NCI-H2081 (cell line): ENCODE measurements at regions not wholly inside any gene's neighbourhood (a gene's known extent, or its start where the extent isn't known, plus 50 kb on each side); places are given as distances from the start of the nearest gene placed in this dataset.

Experiments used
- DNase-seq, 2 experiments: peaks; one replicate each; lab custom pipeline; 2025; lab: John Stamatoyannopoulos, UW

DNA sequence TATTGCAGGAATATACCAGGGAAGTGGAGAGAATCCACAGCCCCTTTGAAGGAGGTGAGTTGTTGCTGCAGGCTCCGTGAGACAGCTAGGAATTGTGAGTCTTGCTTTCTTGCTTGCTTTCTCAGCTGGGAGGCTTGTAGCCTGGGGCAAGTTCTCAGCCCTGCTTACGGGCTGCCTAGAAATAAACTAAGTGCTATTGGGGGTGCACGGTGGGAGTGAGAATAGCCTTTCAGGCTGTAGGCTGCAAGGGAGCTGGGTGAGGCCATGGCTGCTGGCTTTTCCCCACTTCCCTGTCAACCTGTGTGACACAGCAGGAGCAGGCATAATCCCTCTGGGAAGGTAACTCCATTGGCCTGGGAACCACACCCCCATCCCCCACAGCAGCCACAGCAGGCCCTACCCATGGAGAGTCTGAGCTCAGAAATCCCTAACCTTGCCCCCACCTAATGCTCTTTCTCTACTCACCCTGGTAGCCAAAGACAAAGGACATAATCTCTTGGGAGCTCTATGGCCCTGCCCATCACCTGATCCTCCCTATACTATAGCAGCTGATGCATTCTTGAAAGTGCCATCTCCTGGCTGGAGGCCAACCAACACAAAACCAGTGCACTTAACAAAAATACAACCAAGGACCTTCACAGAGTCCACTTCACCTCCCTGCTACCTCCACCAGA, 113.0 kb downstream of the MMRN1 start:
- no peak for DNase-seq

DNA sequence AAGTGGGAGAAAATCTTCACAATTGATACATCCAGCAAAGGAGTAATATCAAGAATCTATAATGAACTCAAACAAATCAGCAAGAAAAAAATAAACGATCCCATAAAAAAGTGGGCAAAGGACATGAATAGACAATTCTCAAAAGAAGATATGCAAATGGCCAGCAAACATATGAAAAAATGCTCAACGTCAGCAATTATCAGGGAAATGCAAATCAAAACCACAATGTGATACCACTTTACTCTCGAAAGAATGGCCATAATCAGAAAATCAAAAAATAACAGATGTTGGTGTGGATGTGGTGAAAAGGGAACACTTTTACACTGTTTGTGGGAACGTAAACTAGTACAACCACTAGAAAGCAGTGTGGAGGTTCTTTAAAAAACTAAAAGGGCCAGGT, 114.3 kb upstream of the CCSER1 start:
- DNase-seq = no peak

DNA sequence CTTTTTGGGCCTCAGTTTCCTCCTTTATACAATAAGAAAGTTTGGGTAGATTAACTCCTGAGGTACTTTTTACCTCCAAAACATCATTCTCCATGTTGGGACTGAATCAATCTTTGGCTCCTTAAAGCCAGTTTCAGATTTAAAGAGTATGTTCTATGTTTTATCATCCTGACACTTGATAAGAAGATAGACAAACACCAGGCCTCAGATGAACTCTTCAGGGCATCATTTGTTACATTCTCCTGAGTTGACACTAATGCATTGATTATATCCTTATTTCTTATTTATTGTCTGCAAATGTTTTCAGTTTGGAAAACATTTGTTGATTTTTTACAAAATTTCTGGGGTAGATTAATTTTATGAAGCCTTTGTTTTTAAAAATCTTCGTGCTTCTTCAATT, 102.7 kb upstream of the CCSER1 start:
- no peak for DNase-seq

DNA sequence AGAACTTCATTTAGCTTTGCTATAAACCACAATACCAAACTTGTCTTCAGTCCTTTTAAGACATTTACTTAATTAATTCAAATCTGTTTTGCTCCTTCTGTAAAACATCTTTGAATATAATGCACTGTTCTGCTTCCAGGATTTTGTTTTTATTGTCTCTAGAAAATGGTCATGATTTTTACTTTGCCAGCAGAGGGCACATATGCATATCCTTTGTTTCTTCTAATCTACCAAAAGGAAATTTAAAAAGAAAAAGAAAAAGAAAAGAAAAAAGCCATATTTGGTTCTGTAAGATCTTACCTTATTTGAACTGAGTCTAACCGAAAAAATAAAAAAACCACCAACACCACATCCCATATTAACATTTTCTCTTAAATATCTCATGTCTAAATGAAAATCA, 101.9 kb upstream of the CCSER1 start:
- DNase-seq = no peak

DNA sequence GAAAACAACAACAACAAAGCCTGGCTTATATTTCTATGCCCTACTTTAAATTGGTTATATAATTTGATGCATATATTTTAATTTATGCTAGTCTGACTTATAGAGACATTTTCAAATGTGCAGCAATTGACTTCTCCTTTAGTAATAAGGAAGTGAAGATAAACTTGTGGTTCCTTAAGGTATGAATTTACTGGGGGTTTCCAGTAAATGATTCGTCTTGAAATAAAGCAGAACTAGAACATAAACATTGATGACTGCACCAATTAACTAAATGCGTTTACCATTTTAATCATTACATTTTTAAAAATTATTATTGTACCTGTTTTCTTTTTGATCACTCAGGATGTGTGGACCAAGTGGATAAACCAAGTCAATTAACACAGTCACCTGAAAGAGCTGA, 99.6 kb upstream of the CCSER1 start:
- no peak for DNase-seq

DNA sequence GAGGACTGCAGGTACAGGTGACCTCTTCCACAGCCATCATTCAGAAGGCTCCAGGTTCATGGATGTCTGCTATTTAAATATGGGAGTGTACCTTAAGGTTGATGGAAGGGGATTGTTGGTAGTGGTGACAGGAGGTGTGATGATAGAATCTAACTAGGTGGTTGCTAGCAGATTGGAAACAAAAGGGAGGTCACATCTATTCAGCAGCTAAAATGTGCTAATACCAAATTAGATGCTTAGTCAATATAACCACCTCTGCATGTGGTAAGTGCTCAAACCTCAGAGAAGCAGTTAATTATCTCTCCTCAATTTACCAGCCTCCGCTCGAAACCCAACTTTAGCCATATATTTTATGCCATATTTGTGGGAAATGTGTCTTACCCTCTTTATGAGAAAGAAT, 98.7 kb upstream of the CCSER1 start:
- DNase-seq = peak in 1 of 2 experiments; percentile 39

DNA sequence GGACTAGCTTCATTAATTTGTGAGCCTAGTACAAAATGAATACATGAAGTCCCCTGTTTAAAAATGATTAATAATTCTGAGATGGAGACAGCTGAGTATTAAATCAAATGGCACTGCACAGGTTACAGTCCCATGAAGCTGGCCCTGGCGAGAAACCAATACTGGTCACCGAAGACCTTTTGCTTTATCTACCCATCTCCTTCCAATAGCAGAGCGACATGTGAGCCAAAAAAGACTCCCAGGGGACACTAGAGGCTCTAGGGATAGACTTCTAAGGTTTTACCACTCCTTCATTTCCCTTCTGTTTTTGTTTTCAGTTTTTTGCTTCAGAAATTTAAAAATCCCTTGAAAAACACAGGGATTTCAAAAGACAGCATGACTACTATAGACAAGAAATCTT, 97.0 kb upstream of the CCSER1 start:
- DNase-seq = no peak

DNA sequence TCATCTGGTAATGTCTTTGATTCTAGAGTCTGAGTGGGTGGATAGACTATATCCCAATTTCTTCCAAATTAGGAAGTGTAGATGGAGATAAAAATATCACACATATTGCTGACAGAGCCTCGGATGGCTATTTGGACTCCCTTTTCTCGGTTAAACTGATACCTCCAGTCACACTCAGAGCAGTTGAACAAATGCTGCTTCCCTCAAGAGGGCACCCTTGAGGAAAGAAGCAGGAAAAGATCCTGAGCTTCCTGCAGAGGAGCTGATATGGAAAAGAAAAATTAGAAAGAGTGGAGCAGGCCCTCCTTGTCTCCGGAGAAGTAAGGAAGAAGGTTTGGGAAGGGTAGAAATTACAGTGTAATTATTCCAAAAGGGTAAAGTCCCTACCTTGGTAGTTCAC, 96.2 kb upstream of the CCSER1 start:
- DNase-seq = peak in 1 of 2 experiments; percentile 8

DNA sequence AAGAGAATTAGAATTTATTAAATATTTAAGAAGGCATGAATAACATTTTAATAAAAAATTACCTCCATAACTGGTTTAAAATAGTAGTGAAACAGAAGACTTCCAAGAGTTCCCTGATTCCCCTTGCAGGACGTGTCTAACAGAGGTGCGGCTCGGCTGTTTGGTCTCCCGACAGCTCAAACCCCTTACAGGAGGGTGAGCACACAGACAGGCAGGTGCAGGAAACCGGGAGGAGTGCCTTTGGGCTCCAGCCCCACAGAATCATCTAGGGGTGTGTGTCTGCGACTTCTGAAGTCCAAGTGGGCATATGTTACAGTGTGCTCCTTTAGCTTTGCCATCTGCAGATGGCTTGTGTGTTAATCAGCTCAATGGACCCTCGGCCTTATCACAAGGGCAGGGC, 88.1 kb upstream of the CCSER1 start:
- DNase-seq = no peak

DNA sequence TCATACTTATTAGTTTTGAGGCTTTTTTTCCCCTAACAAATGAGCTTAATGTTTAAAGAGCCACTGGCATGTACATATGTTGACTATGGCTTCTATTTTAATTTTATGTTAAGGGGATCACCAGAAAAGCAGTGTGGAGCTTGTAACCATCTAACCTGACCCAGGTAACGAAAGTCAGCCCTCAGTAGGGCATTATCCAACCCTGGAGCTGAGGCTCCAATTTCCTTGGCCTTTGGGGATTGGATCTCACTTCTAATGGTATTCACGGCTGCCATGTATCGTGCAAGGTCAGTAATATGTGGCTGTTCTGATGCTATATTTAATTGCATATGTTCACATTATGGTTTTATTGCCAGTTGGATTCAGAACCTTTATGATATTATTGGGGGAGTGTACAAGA, 75.2 kb upstream of the CCSER1 start:
- DNase-seq = no peak

DNA sequence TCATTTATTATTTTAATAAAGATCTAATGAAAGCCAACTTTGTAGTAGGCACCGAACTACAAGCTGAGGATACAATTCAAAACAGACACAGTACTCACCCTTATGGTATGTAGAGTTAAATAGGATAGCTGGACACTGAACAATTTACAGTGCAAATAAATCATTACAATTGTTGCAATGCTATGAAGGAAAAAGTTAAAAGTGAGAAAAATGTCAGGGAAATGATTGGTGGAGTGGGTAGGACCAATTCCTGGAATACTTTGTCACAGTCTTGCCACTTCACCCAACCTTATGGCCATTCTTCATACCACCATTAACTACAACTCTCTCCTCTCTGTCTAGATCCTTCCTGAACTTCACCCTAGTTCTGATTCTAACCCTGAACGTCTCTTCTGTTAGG, 70.1 kb upstream of the CCSER1 start:
- DNase-seq = no peak

DNA sequence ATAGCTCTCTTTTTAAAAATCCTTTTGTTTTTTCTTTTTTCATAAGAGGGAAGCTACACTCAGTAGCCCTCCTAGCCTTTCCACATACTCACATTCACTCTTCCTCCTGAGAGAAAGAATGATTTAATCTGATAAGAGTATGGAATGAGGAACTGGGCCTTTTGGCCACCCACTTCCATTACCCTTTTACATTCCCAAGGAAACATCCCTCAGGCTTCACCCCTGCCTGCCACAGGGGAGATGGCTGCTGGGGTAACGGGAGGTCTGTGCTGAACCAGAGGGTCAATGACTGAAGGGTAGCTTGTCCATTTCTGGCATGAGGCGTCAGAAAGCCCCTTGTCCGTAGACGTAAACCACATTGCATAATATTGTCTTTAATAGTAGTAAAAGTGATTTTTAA, 67.2 kb upstream of the CCSER1 start:
- DNase-seq = no peak

DNA sequence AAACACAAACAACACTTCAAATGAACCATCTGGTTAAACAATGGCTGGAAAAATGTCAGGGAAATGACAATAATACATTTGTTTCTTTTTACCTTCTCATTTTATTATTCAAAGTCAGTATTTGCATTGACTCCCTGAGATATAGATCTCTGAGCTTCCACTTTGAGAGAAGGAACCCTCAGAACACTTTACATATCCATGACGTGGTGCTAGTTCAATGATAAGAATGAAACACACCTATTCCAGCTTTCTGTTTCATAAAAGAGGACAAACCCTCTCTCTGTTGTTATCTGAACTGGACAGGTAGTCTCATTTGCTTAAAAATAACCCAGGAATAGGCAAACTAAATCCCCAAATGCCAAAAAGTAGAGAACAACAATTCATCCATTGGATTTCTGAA, 65.3 kb upstream of the CCSER1 start:
- no peak for DNase-seq

DNA sequence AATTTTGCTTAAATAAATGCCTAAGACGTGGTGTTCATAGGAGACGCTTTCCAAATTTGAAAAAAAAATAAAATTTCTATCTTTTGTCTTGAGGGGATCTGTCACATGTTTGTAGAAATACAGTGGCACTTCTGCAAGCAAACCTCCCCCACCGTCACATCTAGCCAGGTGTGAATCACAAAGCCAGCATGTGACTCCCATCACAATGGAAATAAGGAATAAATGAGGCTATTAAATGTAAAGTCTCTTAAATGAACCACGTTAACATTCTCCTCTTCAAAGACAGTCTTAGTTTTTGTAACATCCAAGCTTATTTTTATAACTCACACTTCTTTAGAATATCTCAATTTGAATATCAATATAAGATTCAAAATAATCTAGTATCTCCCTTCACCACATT, 63.0 kb upstream of the CCSER1 start:
- no peak for DNase-seq

DNA sequence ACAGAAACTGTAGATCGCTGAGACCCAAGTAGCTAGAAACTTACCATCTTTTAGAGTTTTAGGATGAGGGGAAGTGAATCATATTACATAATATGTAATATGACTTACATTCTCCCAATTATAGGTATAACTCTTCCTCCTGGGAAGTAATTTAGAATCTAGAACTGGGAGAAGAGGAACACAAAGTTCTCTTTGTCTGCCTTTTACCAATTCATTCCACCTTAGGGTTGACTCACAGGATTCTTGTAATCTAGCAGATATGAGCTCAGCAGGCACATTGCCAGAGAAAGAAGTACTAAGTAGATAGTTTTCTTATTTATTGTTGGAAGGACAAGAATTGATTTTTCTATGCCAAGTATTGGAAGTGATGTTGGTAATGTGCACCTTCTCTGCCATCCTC, 58.0 kb upstream of the CCSER1 start:
- DNase-seq = no peak

DNA sequence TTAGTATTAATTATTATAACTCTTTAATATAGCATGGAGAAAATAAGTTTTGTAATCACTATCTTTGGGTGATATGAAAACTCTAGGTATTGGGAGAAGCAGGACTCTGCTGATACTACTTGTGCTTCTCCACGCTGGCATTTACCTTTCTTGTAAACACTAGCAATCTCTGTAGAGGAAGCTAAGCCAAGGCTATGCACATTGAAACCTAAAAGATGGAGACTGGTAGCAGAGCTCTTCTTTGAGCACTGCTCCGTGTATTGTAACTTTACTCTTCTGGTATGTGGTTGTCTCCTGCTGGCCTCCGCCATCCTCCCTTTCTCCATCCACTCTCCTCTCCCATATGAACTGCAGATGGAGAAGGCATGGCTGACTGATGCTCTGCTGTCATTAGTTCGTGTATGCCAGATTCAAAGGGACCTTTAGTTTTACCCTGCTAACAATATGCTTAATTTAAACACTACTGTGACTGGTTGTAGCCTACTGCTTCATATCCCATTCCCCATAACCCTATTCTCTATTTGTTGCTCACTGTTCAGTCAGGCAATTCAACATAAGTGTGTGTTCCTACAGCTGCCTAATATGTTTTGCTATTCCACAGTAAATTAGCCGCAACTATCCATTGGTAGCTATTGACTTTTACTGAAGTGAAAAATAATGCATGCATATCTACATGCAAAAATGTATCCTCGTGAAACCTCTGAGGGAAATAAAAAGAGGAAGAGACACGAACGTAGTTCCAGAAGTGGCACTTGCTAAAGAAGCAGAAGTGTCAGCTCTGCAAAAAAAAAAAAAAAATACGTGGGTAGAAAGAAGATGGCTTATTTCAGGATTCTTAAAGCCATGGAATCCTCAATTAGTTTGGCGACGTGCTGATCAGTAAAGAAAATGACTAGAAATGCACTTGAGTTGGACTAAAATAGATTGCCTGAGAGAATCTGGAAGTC, 55.6 kb upstream of the CCSER1 start:
- DNase-seq = no peak

DNA sequence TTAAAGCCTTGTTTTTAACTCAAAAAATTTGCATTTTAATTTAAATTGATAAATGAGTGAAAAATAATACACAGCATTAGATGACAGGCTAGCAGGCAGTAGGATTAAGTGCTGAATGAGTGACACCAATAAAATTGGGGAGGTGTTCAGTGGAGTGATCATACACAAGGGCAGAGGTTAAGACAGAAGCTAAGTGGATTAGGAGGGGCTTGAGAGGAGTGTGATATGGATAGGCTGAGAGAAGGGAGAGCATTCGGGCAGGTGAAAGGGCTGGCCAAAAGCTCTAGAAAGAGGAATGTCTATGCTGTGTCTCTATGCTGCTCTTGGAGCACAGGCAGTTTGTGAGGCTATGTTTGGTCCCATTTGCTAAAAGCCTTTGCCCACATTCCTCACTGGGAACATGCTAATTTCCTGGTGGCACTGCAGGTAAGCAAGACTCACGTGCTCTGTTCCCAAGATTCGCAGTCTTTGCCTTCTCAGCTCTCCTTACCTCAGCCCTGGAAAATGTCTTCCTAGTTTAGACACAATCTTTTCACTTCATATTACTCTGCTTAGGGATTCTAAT, 52.8 kb upstream of the CCSER1 start:
- no peak for DNase-seq
